HepG2 (cell line): ENCODE measurements at regions not wholly inside any gene's neighbourhood (a gene's known extent, or its start where the extent isn't known, plus 50 kb on each side); places are given as distances from the start of the nearest gene placed in this dataset.

Experiments
- AKAP8 ChIP-seq: sonication (generic); formaldehyde crosslinking; IDR thresholded peaks from 2 replicates; pipeline ENCODE4 v1.5.1; 2020; ENCODE audit warnings: mild to moderate bottlenecking, missing genetic modification reagents
- CAMTA2 ChIP-seq: sonication (generic); formaldehyde crosslinking; IDR thresholded peaks from 2 replicates; pipeline ENCODE4 v1.4.0; 2020; ENCODE audit warnings: mild to moderate bottlenecking, missing genetic modification reagents, borderline replicate concordance
- CEBPB ChIP-seq: IDR thresholded peaks from 2 replicates; pipeline ENCODE4 v1.6.1; 2011; ENCODE audit warnings: low read depth, low read length, improper control_type of control experiment, borderline replicate concordance
- GPN1 ChIP-seq: sonication (generic); formaldehyde crosslinking; IDR thresholded peaks from 2 replicates; pipeline ENCODE4 v1.5.1; 2020; ENCODE audit warnings: missing genetic modification reagents, borderline replicate concordance
- KDM4B ChIP-seq: sonication (generic); formaldehyde crosslinking; IDR thresholded peaks from 2 replicates; pipeline ENCODE4 v1.4.0; 2020; ENCODE audit warnings: missing genetic modification reagents
- MED1 ChIP-seq: sonication (generic); formaldehyde crosslinking; IDR thresholded peaks from 2 replicates; pipeline ENCODE4 v1.4.0; 2020; ENCODE audit warnings: missing genetic modification reagents
- NCOA5 ChIP-seq: sonication (generic); formaldehyde crosslinking; IDR thresholded peaks from 2 replicates; pipeline ENCODE4 v1.4.0; 2020; ENCODE audit warnings: missing genetic modification reagents
- NCOR1 ChIP-seq: fragments of 200-600 bp; sonication (generic); IDR thresholded peaks from 2 replicates; pipeline ENCODE4 v1.7.0; 2017; ENCODE audit warnings: antibody characterized with exemption, low read length, borderline replicate concordance
- NFE2L1 ChIP-seq: sonication (generic); formaldehyde crosslinking; IDR thresholded peaks from 2 replicates; pipeline ENCODE4 v1.4.0; 2020; ENCODE audit warnings: missing genetic modification reagents, mild to moderate bottlenecking, borderline replicate concordance
- NR2F1 ChIP-seq, 2 experiments: fragments of 450-650 bp in 1 of 2; formaldehyde crosslinking in 1 of 2; IDR thresholded peaks; 2 replicates each; pipeline versions ENCODE4 v1.5.0 to v1.6.1; 2016 to 2020; ENCODE audit warnings: mild to moderate bottlenecking in 1 of 2, missing compliant biosample characterization in 1 of 2, missing genetic modification reagents in 1 of 2, moderate library complexity in 1 of 2
- PAWR ChIP-seq: sonication (generic); formaldehyde crosslinking; IDR thresholded peaks from 2 replicates; pipeline ENCODE4 v1.4.0; 2020; ENCODE audit warnings: missing genetic modification reagents, mild to moderate bottlenecking, borderline replicate concordance
- RBAK ChIP-seq: sonication (generic); formaldehyde crosslinking; IDR thresholded peaks from 2 replicates; pipeline ENCODE4 v1.5.1; 2020; ENCODE audit warnings: mild to moderate bottlenecking, missing genetic modification reagents
- SOX6 ChIP-seq, 2 experiments: fragments of 450-650 bp in 1 of 2; sonication (generic) in 1 of 2; formaldehyde crosslinking in 1 of 2; IDR thresholded peaks; 2 replicates each; pipeline versions ENCODE4 v1.4.0 to v1.6.1; 2017 to 2020; ENCODE audit warnings: antibody characterized with exemption in 1 of 2, mild to moderate bottlenecking in 1 of 2, missing genetic modification reagents in 1 of 2
- SUZ12 ChIP-seq: fragments of 150-350 bp; IDR thresholded peaks from 2 replicates; pipeline ENCODE4 v1.6.1; 2014; ENCODE audit warnings: low read depth, low read length
- ZBTB38 ChIP-seq: sonication (generic); formaldehyde crosslinking; IDR thresholded peaks from 2 replicates; pipeline ENCODE4 v1.5.1; 2020; ENCODE audit warnings: mild to moderate bottlenecking, missing genetic modification reagents
- ZFP91 ChIP-seq: sonication (generic); formaldehyde crosslinking; IDR thresholded peaks from 2 replicates; pipeline ENCODE4 v1.9.0; 2022; ENCODE audit warnings: missing genetic modification reagents, mild to moderate bottlenecking, borderline replicate concordance
- ZNF547 ChIP-seq: sonication (generic); formaldehyde crosslinking; IDR thresholded peaks from 2 replicates; pipeline ENCODE4 v1.5.1; 2020; ENCODE audit warnings: mild to moderate bottlenecking, missing genetic modification reagents
- ZNF558 ChIP-seq: sonication (generic); formaldehyde crosslinking; IDR thresholded peaks from 2 replicates; pipeline ENCODE4 v1.9.0; 2022; ENCODE audit warnings: mild to moderate bottlenecking, missing genetic modification reagents, borderline replicate concordance
- ZNF644 ChIP-seq: IDR thresholded peaks from 2 replicates; pipeline ENCODE4 v1.6.1; 2016; ENCODE audit warnings: low read depth
- ZNF850 ChIP-seq: sonication (generic); formaldehyde crosslinking; conservative IDR thresholded peaks from 2 replicates; pipeline ENCODE4 v1.9.0; 2021; ENCODE audit warnings: mild to moderate bottlenecking, missing genetic modification reagents
- TF ChIP-seq, protein P1 (sequence below): sonication (generic); formaldehyde crosslinking; IDR thresholded peaks from 2 replicates; pipeline ENCODE4 v1.4.0; 2020; ENCODE audit warnings: mild to moderate bottlenecking, missing genetic modification reagents, borderline replicate concordance
- TF ChIP-seq, protein P2 (sequence below): IDR thresholded peaks from 2 replicates; pipeline ENCODE4 v1.4.0; 2020; ENCODE audit warnings: mild to moderate bottlenecking, missing genetic modification reagents

- no peak for TF ChIP-seq NCOA5 (CRISPR knock-in tag)
- no peak for TF ChIP-seq SOX6 (IDR thresholded peaks at IDR 0.05)
- peak; percentile 82 for TF ChIP-seq SOX6 (CRISPR knock-in tag; IDR thresholded peaks at IDR 0.05)
- TF ChIP-seq MED1, result peak; percentile 59
- no peak for TF ChIP-seq SUZ12
- TF ChIP-seq RBAK (CRISPR knock-in tag), result no peak
- no peak for TF ChIP-seq ZBTB38
- TF ChIP-seq AKAP8 (CRISPR knock-in tag), result no peak
- TF ChIP-seq ZNF558 (CRISPR knock-in tag), result no peak
- TF ChIP-seq, protein P1, sequence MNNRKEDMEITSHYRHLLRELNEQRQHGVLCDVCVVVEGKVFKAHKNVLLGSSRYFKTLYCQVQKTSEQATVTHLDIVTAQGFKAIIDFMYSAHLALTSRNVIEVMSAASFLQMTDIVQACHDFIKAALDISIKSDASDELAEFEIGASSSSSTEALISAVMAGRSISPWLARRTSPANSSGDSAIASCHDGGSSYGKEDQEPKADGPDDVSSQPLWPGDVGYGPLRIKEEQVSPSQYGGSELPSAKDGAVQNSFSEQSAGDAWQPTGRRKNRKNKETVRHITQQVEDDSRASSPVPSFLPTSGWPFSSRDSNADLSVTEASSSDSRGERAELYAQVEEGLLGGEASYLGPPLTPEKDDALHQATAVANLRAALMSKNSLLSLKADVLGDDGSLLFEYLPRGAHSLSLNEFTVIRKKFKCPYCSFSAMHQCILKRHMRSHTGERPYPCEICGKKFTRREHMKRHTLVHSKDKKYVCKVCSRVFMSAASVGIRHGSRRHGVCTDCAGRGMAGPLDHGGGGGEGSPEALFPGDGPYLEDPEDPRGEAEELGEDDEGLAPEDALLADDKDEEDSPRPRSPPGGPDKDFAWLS (CRISPR knock-in tag), result no peak
- TF ChIP-seq PAWR (CRISPR knock-in tag), result no peak
- TF ChIP-seq KDM4B, result 0 out of 2 replicates have a peak, but pooled peaks have one; percentile 38
- no peak for TF ChIP-seq NCOR1
- no peak for TF ChIP-seq ZNF850 (CRISPR knock-in tag)
- no peak for TF ChIP-seq ZFP91 (CRISPR knock-in tag)
- no peak for TF ChIP-seq NFE2L1 (CRISPR knock-in tag)
- TF ChIP-seq NR2F1 (CRISPR knock-in tag; IDR thresholded peaks at IDR 0.05), result 0 out of 4 replicates have a peak, but pooled peaks of 1 of the 2 experiments have one; percentile 6
- TF ChIP-seq CAMTA2 (CRISPR knock-in tag), result no peak
- peak; percentile 93 for TF ChIP-seq ZNF644 (CRISPR knock-in tag)
- TF ChIP-seq, protein P2, sequence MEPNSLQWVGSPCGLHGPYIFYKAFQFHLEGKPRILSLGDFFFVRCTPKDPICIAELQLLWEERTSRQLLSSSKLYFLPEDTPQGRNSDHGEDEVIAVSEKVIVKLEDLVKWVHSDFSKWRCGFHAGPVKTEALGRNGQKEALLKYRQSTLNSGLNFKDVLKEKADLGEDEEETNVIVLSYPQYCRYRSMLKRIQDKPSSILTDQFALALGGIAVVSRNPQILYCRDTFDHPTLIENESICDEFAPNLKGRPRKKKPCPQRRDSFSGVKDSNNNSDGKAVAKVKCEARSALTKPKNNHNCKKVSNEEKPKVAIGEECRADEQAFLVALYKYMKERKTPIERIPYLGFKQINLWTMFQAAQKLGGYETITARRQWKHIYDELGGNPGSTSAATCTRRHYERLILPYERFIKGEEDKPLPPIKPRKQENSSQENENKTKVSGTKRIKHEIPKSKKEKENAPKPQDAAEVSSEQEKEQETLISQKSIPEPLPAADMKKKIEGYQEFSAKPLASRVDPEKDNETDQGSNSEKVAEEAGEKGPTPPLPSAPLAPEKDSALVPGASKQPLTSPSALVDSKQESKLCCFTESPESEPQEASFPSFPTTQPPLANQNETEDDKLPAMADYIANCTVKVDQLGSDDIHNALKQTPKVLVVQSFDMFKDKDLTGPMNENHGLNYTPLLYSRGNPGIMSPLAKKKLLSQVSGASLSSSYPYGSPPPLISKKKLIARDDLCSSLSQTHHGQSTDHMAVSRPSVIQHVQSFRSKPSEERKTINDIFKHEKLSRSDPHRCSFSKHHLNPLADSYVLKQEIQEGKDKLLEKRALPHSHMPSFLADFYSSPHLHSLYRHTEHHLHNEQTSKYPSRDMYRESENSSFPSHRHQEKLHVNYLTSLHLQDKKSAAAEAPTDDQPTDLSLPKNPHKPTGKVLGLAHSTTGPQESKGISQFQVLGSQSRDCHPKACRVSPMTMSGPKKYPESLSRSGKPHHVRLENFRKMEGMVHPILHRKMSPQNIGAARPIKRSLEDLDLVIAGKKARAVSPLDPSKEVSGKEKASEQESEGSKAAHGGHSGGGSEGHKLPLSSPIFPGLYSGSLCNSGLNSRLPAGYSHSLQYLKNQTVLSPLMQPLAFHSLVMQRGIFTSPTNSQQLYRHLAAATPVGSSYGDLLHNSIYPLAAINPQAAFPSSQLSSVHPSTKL (CRISPR knock-in tag), result peak; percentile 82
- TF ChIP-seq ZNF547 (CRISPR knock-in tag), result no peak
- peak; percentile 92 for TF ChIP-seq CEBPB
- TF ChIP-seq GPN1 (CRISPR knock-in tag), result no peak
These were observed 174.6 kb upstream of the TBX3 start (continued) for GRCh38 chr12:114858388-114859146.
